Esophagus muscularis mucosa (tissue), 4 donors: ENCODE measurements at regions not wholly inside any gene's neighbourhood (a gene's known extent, or its start where the extent isn't known, plus 50 kb on each side); places are given as distances from the start of the nearest gene placed in this dataset.

Experiments
- DNase-seq: peaks from one replicate; pipeline ENCODE4 v3.0.0-alpha.2; 2017; ENCODE audit errors: extremely low spot score
- H3K27ac ChIP-seq, 4 donors: fragments of 200-600 bp; sonication (generic); replicated peaks in 1 of 4; 1 replicate in 3 of 4; 2 replicates in 1 of 4; pipeline ENCODE4 v1.5.1; 2016 to 2019; ENCODE audit warnings: mild to moderate bottlenecking in 1 of 4
- H3K27me3 ChIP-seq, 4 donors: fragments of 200-600 bp; sonication (generic); one replicate each; pipeline versions ENCODE4 v1.5.1 to v1.6.0; 2016 to 2019
- H3K36me3 ChIP-seq, 4 donors: fragments of 200-600 bp; sonication (generic); one replicate each; pipeline ENCODE4 v1.5.1; 2016 to 2019
- H3K4me1 ChIP-seq, 4 donors: fragments of 200-600 bp; sonication (generic); one replicate each; pipeline ENCODE4 v1.5.1; 2016 to 2019
- H3K4me3 ChIP-seq, 4 donors: fragments of 200-600 bp; sonication (generic); 1 replicate in 2 of 4; 2 replicates in 2 of 4; pipeline ENCODE4 v1.5.1; 2016 to 2019; ENCODE audit warnings: mild to moderate bottlenecking in 4 of 4, moderate library complexity in 1 of 4
- H3K9me3 ChIP-seq, 4 donors: fragments of 200-600 bp; sonication (generic); 1 replicate in 3 of 4; 2 replicates in 1 of 4; pipeline ENCODE4 v1.5.1; 2016 to 2019
- EP300 ChIP-seq: sonication (generic); formaldehyde crosslinking; IDR thresholded peaks from one replicate; pipeline ENCODE4 v1.6.1; 2017; ENCODE audit warnings: antibody characterized with exemption
- POLR2A ChIP-seq: fragments of 450-650 bp; IDR thresholded peaks from one replicate; pipeline ENCODE4 v1.6.1; 2017; ENCODE audit warnings: antibody characterized with exemption, moderate library complexity, mild to moderate bottlenecking, low read depth
- POLR2AphosphoS5 ChIP-seq, 2 donors: sonication (generic); formaldehyde crosslinking; IDR thresholded peaks; one replicate each; pipeline ENCODE4 v1.6.1; 2017; ENCODE audit warnings: antibody characterized with exemption in 2 of 2
- WGBS: methylation state at CpG from one replicate; pipeline ENCODE4 v1.1.5; 2018; 5-methylcytosine and 5-hydroxymethylcytosine counted together
- intact Hi-C: fragments of 100-400 bp; cut with DNase I; formaldehyde crosslinking; loops from one replicate; pipeline ENCODE4 v1.15.1; 2023
- TF ChIP-seq, protein P1 (sequence below), 3 experiments: fragments of 200-600 bp in 2 of 3; fragments of 450-650 bp in 1 of 3; sonication (generic) in 2 of 3; IDR thresholded peaks; one replicate each; pipeline ENCODE4 v1.5.1; 2017 to 2019; ENCODE audit warnings: antibody characterized with exemption in 3 of 3, mild to moderate bottlenecking in 2 of 3, moderate library complexity in 1 of 3

GRCh38 chr2:109694190-109694589, 80.0 kb downstream of the SOWAHC start:
- Histone ChIP-seq H3K36me3 (no peaks in the 10 kb centered on the region), H3K9me3 (no peaks in the 10 kb centered on the region), H3K4me1 (peaks cover 50 to 72% (median 69%) of the 10 kb centered on the region in 4 donors), H3K27me3 (no peaks in the 10 kb centered on the region), H3K27ac (peak overlapping the region; percentile 85 to 90 (median 87)), H3K4me3 (no peak overlapping the region)
- 35% methylated on average over 2 of the region's 2 CpGs for WGBS
- DNase-seq = no peak
- intact Hi-C loops = loop anchor here (5.0 kb wide), 1 partner anchor 82 kb away; the partner anchor contains the start of genes SEPTIN10 and SOWAHC
- peak in 1 of 2 donors; percentile 26 for TF ChIP-seq POLR2AphosphoS5 (IDR thresholded peaks at IDR 0.05)
- no peak for TF ChIP-seq EP300

DNA sequence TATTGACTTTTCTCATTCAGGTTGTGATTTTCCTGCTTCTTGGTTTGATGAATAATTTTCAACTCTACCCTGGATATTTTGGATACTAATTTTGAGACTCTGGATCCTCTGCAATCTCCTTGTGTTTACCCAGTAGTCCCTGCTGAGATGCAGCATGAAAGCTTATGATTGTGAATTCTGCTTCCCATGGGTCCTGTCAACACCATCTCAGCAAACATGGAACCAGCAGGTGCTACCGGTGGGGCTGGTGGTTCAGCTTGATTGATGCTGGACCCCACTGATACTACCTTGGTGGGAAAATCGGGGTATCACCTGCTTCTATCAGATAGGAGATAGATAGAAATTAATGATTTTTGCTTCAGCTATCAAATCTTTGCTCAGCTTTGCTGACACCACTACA, 81.1 kb downstream of the SOWAHC start:
- Histone ChIP-seq H3K4me1 (peaks cover 50 to 72% (median 69%) of the 10 kb centered on the region in 4 donors), H3K27ac (peak overlapping the region; percentile 85 to 90 (median 87)), H3K36me3 (no peaks in the 10 kb centered on the region), H3K27me3 (no peaks in the 10 kb centered on the region), H3K4me3 (no peak overlapping the region), H3K9me3 (no peaks in the 10 kb centered on the region)
- no peak for DNase-seq
- WGBS = 96% methylated on average over 2 of the region's 2 CpGs
- TF ChIP-seq EP300 = no peak
- TF ChIP-seq POLR2AphosphoS5 (IDR thresholded peaks at IDR 0.05) = no peak
- TF ChIP-seq POLR2A = no peak
- TF ChIP-seq, protein P1, sequence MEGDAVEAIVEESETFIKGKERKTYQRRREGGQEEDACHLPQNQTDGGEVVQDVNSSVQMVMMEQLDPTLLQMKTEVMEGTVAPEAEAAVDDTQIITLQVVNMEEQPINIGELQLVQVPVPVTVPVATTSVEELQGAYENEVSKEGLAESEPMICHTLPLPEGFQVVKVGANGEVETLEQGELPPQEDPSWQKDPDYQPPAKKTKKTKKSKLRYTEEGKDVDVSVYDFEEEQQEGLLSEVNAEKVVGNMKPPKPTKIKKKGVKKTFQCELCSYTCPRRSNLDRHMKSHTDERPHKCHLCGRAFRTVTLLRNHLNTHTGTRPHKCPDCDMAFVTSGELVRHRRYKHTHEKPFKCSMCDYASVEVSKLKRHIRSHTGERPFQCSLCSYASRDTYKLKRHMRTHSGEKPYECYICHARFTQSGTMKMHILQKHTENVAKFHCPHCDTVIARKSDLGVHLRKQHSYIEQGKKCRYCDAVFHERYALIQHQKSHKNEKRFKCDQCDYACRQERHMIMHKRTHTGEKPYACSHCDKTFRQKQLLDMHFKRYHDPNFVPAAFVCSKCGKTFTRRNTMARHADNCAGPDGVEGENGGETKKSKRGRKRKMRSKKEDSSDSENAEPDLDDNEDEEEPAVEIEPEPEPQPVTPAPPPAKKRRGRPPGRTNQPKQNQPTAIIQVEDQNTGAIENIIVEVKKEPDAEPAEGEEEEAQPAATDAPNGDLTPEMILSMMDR (IDR thresholded peaks at IDR 0.05) = no peak
- intact Hi-C loops = no loop called here

GRCh38 chr2:109699646-109700045, 85.5 kb downstream of the SOWAHC start:
- Histone ChIP-seq H3K27ac (peak overlapping the region; percentile 25 to 64 (median 46)), H3K4me3 (peak overlapping the region in 1 of 4 donors; percentile 17), H3K4me1 (peaks cover 17 to 36% (median 34%) of the 10 kb centered on the region in 4 donors), H3K36me3 (no peaks in the 10 kb centered on the region), H3K9me3 (no peaks in the 10 kb centered on the region), H3K27me3 (no peaks in the 10 kb centered on the region)
- intact Hi-C loops = no loop called here
- 47% methylated on average over 7 of the region's 7 CpGs for WGBS
- DNase-seq = no peak
- TF ChIP-seq, protein P1 (IDR thresholded peaks at IDR 0.05) = no peak
- no peak for TF ChIP-seq POLR2A
- no peak for TF ChIP-seq POLR2AphosphoS5 (IDR thresholded peaks at IDR 0.05)
- no peak for TF ChIP-seq EP300

- Histone ChIP-seq H3K27ac (peak overlapping the region in 1 of 4 donors; percentile 64), H3K9me3 (no peaks in the 10 kb centered on the region), H3K36me3 (no peaks in the 10 kb centered on the region), H3K27me3 (no peaks in the 10 kb centered on the region), H3K4me1 (peaks cover 17 to 27% (median 26%) of the 10 kb centered on the region in 4 donors), H3K4me3 (no peak overlapping the region)
- DNase-seq = no peak
- no peak for TF ChIP-seq EP300
- TF ChIP-seq POLR2AphosphoS5 (IDR thresholded peaks at IDR 0.05) = no peak
- TF ChIP-seq, protein P1 (IDR thresholded peaks at IDR 0.05) = no peak
- TF ChIP-seq POLR2A = no peak
- intact Hi-C loops = no loop called here
- 86% methylated on average over 11 of the region's 11 CpGs for WGBS
Measured at GRCh38 chr2:109700680-109701274, 86.6 kb downstream of the SOWAHC start.

DNA sequence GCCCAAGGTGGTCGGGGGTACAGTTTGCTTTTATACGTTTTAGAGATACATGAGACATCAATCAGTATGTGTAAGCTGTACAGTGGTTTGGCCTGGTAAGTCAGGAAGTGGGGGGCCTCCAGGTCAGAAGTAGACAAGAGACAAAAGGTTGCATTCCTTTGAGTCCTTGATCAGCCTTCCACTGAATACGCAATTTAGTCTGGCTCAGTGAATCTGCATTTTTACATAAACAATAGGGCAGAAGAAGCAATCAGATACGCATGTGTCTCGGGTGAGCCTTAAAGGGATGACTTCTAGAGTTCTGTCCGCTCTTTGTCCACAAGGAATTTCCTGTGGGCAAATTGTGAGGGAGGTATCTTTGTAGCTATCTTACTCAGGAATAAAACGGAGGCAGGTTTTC, 87.2 kb downstream of the SOWAHC start:
- WGBS = 91% methylated on average over 7 of the region's 7 CpGs

More for the DNA sequence above, 87.2 kb downstream of the SOWAHC start:
- Histone ChIP-seq H3K27me3 (no peaks in the 10 kb centered on the region), H3K27ac (no peak overlapping the region), H3K9me3 (no peaks in the 10 kb centered on the region), H3K4me3 (no peak overlapping the region), H3K4me1 (peaks cover 17 to 27% (median 26%) of the 10 kb centered on the region in 4 donors), H3K36me3 (no peaks in the 10 kb centered on the region)
- intact Hi-C loops = no loop called here
- DNase-seq = no peak
- TF ChIP-seq EP300 (no peak), POLR2A (no peak), POLR2AphosphoS5 (IDR thresholded peaks at IDR 0.05) (no peak)
- TF ChIP-seq, protein P1 (IDR thresholded peaks at IDR 0.05) = no peak
